Breast epithelium (tissue), 4 donors: ENCODE measurements at regions not wholly inside any gene's neighbourhood (a gene's known extent, or its start where the extent isn't known, plus 50 kb on each side); places are given as distances from the start of the nearest gene placed in this dataset.

Experiments
- DNase-seq, 2 donors: peaks; one replicate each; pipeline ENCODE4 v3.0.0-alpha.2; 2019; ENCODE audit warnings: low spot score in 2 of 2
- H3K27ac ChIP-seq, 2 donors: fragments of 200-600 bp; sonication (generic) in 1 of 2; one replicate each; pipeline ENCODE4 v1.5.1; 2016 to 2019; ENCODE audit warnings: mild to moderate bottlenecking in 1 of 2
- H3K27me3 ChIP-seq, 2 donors: fragments of 200-600 bp; sonication (generic) in 1 of 2; one replicate each; pipeline versions ENCODE4 v1.5.1 to v1.6.0; 2017 to 2019; ENCODE audit warnings: control low read depth in 1 of 2, mild to moderate bottlenecking in 1 of 2
- H3K36me3 ChIP-seq: fragments of 200-600 bp; one replicate; pipeline ENCODE4 v1.5.1; 2019
- H3K4me1 ChIP-seq, 2 donors: fragments of 200-600 bp; sonication (generic); one replicate each; pipeline ENCODE4 v1.5.1; 2016 to 2019; ENCODE audit warnings: control low read depth in 1 of 2
- H3K4me3 ChIP-seq, 3 donors: fragments of 200-600 bp; sonication (generic); 1 replicate in 2 of 3; 2 replicates in 1 of 3; pipeline ENCODE4 v1.5.1; 2016 to 2019; ENCODE audit warnings: mild to moderate bottlenecking in 3 of 3, moderate library complexity in 2 of 3
- H3K9me3 ChIP-seq, 2 donors: fragments of 200-600 bp; sonication (generic) in 1 of 2; one replicate each; pipeline ENCODE4 v1.5.1; 2016 to 2019; ENCODE audit warnings: control low read depth in 1 of 2
- POLR2A ChIP-seq: fragments of 450-650 bp; IDR thresholded peaks from one replicate; pipeline ENCODE4 v1.6.1; 2016; ENCODE audit warnings: antibody characterized with exemption, mild to moderate bottlenecking, moderate library complexity
- POLR2AphosphoS5 ChIP-seq, 3 donors: sonication (generic); formaldehyde crosslinking; IDR thresholded peaks; one replicate each; pipeline ENCODE4 v1.6.1; 2017; ENCODE audit warnings: antibody characterized with exemption in 3 of 3
- intact Hi-C: fragments of 100-400 bp; cut with DNase I; formaldehyde crosslinking; loops from one replicate; pipeline ENCODE4 v1.15.1; 2023; ENCODE audit warnings: low total_unique reads
- TF ChIP-seq, protein P1 (sequence below), 3 donors: fragments of 450-650 bp; IDR thresholded peaks; one replicate each; pipeline ENCODE4 v1.5.1; 2016 to 2017; ENCODE audit warnings: antibody characterized with exemption in 3 of 3, mild to moderate bottlenecking in 3 of 3, moderate library complexity in 3 of 3

DNA sequence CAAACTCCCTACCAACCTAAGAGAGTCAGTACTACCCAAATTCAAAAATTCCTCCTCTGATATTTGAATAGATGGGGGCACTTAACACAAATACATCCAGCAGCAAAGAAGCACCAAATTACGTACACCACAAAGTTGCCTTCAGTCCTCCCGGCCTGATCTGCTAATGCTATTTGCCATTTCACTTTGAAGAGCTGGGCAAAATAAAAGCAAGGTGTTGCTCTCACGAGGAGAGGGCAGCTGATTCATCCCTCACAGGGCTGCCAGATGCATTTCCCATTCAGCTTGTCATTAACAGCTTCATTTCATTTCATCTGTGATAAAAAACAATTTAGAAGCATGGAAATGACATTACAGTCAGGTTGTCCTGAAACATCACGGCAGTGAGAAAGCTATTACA lies 283.4 kb upstream of the VEPH1 start:
- TF ChIP-seq POLR2AphosphoS5 (IDR thresholded peaks at IDR 0.05), result no peak
- TF ChIP-seq, protein P1, sequence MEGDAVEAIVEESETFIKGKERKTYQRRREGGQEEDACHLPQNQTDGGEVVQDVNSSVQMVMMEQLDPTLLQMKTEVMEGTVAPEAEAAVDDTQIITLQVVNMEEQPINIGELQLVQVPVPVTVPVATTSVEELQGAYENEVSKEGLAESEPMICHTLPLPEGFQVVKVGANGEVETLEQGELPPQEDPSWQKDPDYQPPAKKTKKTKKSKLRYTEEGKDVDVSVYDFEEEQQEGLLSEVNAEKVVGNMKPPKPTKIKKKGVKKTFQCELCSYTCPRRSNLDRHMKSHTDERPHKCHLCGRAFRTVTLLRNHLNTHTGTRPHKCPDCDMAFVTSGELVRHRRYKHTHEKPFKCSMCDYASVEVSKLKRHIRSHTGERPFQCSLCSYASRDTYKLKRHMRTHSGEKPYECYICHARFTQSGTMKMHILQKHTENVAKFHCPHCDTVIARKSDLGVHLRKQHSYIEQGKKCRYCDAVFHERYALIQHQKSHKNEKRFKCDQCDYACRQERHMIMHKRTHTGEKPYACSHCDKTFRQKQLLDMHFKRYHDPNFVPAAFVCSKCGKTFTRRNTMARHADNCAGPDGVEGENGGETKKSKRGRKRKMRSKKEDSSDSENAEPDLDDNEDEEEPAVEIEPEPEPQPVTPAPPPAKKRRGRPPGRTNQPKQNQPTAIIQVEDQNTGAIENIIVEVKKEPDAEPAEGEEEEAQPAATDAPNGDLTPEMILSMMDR (IDR thresholded peaks at IDR 0.05), result no peak
- no peak for TF ChIP-seq POLR2A
- H3K27ac ChIP-seq, result peak overlapping the region in 1 of 2 donors; percentile 38
- H3K36me3 ChIP-seq, result no peaks in the 10 kb centered on the region
- H3K4me1 ChIP-seq, result peaks cover 0 to 7% of the 10 kb centered on the region in 2 donors
- intact Hi-C loops, result no loop called here
- H3K9me3 ChIP-seq, result no peaks in the 10 kb centered on the region
- H3K4me3 ChIP-seq, result no peak overlapping the region
- H3K27me3 ChIP-seq, result no peaks in the 10 kb centered on the region
- no peak for DNase-seq

DNA sequence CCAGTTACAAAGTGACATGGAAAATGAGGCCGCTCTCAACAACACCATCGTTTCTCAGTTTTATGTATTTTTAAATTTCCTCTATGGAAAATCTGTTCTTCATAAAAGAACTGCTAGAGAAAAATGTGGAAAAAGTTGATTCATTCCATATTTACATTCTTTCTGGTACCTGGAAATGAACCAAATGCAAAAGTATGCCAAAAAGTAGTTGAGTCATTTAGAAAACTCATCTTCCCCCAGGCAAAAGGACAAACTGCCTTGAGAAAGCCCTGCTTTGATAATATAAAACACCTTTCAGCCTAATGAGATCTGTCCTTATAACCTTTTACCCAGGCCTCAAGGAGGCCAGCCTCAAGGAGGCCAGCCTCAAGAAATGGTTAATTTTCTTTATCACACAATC lies 283.0 kb upstream of the VEPH1 start:
- TF ChIP-seq, protein P1 (IDR thresholded peaks at IDR 0.05), result no peak
- TF ChIP-seq POLR2A, result no peak
- intact Hi-C loops, result no loop called here

GRCh38 chr3:157785102-157785826 lies 282.0 kb upstream of the VEPH1 start:
- no peak overlapping the region for H3K27ac ChIP-seq
- DNase-seq, result peak in 1 of 2 donors; percentile 20
- intact Hi-C loops, result no loop called here

More for the DNA sequence above, 283.0 kb upstream of the VEPH1 start:
- Histone ChIP-seq H3K36me3 (no peaks in the 10 kb centered on the region), H3K27me3 (no peaks in the 10 kb centered on the region), H3K27ac (peak overlapping the region in 1 of 2 donors; percentile 38), H3K4me3 (no peak overlapping the region), H3K9me3 (no peaks in the 10 kb centered on the region), H3K4me1 (peaks cover 0 to 7% of the 10 kb centered on the region in 2 donors)
- no peak for DNase-seq

DNA sequence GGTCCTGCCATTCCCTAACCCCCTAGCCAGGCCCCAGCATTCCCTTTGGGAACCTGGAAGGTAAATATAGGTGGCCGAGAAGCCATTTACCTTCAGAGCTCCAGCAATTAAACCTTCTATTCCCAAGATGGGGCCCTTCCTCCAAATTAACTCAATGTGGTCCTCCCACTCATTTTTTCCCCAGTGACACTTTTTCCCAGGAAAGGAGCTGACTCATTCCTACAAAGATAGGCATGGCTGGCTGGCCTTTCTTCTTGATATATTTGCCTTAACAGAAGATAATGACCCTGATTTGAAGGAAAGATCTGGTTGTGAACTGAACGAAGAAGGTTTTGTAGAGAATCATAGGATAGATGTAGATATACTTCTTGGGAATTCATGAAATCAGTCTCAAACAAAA lies 279.0 kb upstream of the VEPH1 start:
- no peak for DNase-seq
- Histone ChIP-seq H3K4me1 (peaks cover 0 to 7% of the 10 kb centered on the region in 2 donors), H3K4me3 (no peak overlapping the region), H3K27me3 (no peaks in the 10 kb centered on the region), H3K9me3 (no peaks in the 10 kb centered on the region), H3K27ac (no peak overlapping the region), H3K36me3 (no peaks in the 10 kb centered on the region)
- TF ChIP-seq, protein P1 (IDR thresholded peaks at IDR 0.05), result no peak
- no peak for TF ChIP-seq POLR2AphosphoS5 (IDR thresholded peaks at IDR 0.05)
- TF ChIP-seq POLR2A, result no peak
- intact Hi-C loops, result no loop called here

More at GRCh38 chr3:157785102-157785826, 282.0 kb upstream of the VEPH1 start:
- no peaks in the 10 kb centered on the region for H3K27me3 ChIP-seq
- no peaks in the 10 kb centered on the region for H3K9me3 ChIP-seq
- TF ChIP-seq POLR2AphosphoS5 (IDR thresholded peaks at IDR 0.05) (no peak), POLR2A (no peak)
- TF ChIP-seq, protein P1 (IDR thresholded peaks at IDR 0.05), result no peak
- no peaks in the 10 kb centered on the region for H3K36me3 ChIP-seq
- no peak overlapping the region for H3K4me3 ChIP-seq
- peaks cover 0 to 7% of the 10 kb centered on the region in 2 donors for H3K4me1 ChIP-seq

- intact Hi-C loops, result no loop called here
- H3K4me1 ChIP-seq, result no peaks in the 10 kb centered on the region
- DNase-seq, result no peak
- H3K9me3 ChIP-seq, result no peaks in the 10 kb centered on the region
- TF ChIP-seq POLR2AphosphoS5 (IDR thresholded peaks at IDR 0.05), result no peak
- TF ChIP-seq, protein P1 (IDR thresholded peaks at IDR 0.05), result no peak
- no peak overlapping the region for H3K27ac ChIP-seq
- no peaks in the 10 kb centered on the region for H3K27me3 ChIP-seq
- no peak overlapping the region for H3K4me3 ChIP-seq
- no peaks in the 10 kb centered on the region for H3K36me3 ChIP-seq
Measured at GRCh38 chr3:157776861-157777260, 273.6 kb upstream of the VEPH1 start.
